HCT116 (cell line): ENCODE measurements at regions not wholly inside any gene's neighbourhood (a gene's known extent, or its start where the extent isn't known, plus 50 kb on each side); places are given as distances from the start of the nearest gene placed in this dataset.

Experiments
- ATAC-seq: fragments of 200-7000 bp; cut with Tn5 transposase; 2 replicates; pipeline ENCODE4 v1.9.1; 2020; ENCODE audit warnings: mild to moderate bottlenecking, moderate library complexity
- BruUV-seq: library from RNA; stranded (reverse); fragments of 400-500 nt; replicated peaks from 2 replicates; lab custom pipeline; 2021; lab: Mats Ljungman, UMichigan
- CTCF ChIA-PET: fragments of 300-600 bp; sonication (Branson Sonifier 250); formaldehyde crosslinking; loops from one replicate; lab custom pipeline; 2021; ENCODE audit warnings: antibody characterized with exemption; lab: Charles Lee
- POLR2A ChIA-PET: fragments of 300-600, 350-600 bp; sonication (Branson Sonifier 250); formaldehyde crosslinking; loops from one replicate; lab custom pipeline; 2021; ENCODE audit warnings: antibody characterized with exemption; lab: Charles Lee
- RAD21 ChIA-PET, 2 experiments: fragments of 300-600 bp; sonication (Branson Sonifier 250); formaldehyde crosslinking; loops; one replicate each; lab custom pipeline; 2023; ENCODE audit warnings: low total read pairs in 2 of 2; ENCODE audit not compliant: uncharacterized antibody in 2 of 2, unreplicated experiment in 2 of 2, low non-redundant PET in 1 of 2; lab: Charles Lee
- DNase-seq: peaks from one replicate; pipeline ENCODE4 v3.0.0-alpha.2; 2010; ENCODE audit warnings: low read depth, low spot score
- H2AFZ ChIP-seq: fragments of 200-600 bp; shearing (Covaris generic), sonication (generic); 2 replicates; pipeline ENCODE4 v1.6.1; 2017; ENCODE audit warnings: low read depth, mixed run types, mixed read lengths, antibody characterized with exemption, low read length; ENCODE audit not compliant: poor library complexity, severe bottlenecking
- H3K27ac ChIP-seq: 2 replicates; pipeline ENCODE4 v1.5.1; 2012; ENCODE audit warnings: low read depth, low read length
- H3K27me3 ChIP-seq: fragments of 200-600 bp; sonication (generic); 2 replicates; pipeline ENCODE4 v1.6.1; 2016; ENCODE audit warnings: mixed run types, low read length, mixed read lengths; ENCODE audit not compliant: insufficient read depth
- H3K36me3 ChIP-seq, 2 experiments: fragments of 200-500 bp in 1 of 2; fragments of 200-600 bp in 1 of 2; sonication (Bioruptor generic) in 1 of 2; sonication (generic) in 1 of 2; 2 replicates each; pipeline versions ENCODE4 v1.5.1 to v1.6.1; 2014 to 2016; ENCODE audit warnings: low read length in 2 of 2, inconsistent platforms in 1 of 2, mixed read lengths in 1 of 2, mixed run types in 1 of 2; ENCODE audit not compliant: insufficient read depth in 2 of 2, control insufficient read depth in 1 of 2
- H3K4me1 ChIP-seq, 2 experiments: fragments of 200-600 bp in 1 of 2; sonication (generic) in 1 of 2; 2 replicates each; pipeline versions ENCODE4 v1.5.1 to v1.6.1; 2012 to 2017; ENCODE audit warnings: low read length in 2 of 2, inconsistent platforms in 1 of 2, mild to moderate bottlenecking in 1 of 2, mixed read lengths in 1 of 2, mixed run types in 1 of 2, moderate library complexity in 1 of 2; ENCODE audit not compliant: insufficient read depth in 2 of 2, control insufficient read depth in 1 of 2
- H3K4me2 ChIP-seq: fragments of 200-600 bp; sonication (generic); 2 replicates; pipeline ENCODE4 v1.6.1; 2017; ENCODE audit warnings: mixed run types, low read length, mixed read lengths
- H3K4me3 ChIP-seq, 2 experiments: fragments of 200-600 bp in 1 of 2; sonication (generic) in 1 of 2; replicated peaks in 1 of 2; 2 replicates each; pipeline ENCODE4 v1.5.1; 2011 to 2016; ENCODE audit warnings: low read length in 2 of 2, control low read depth in 1 of 2, low read depth in 1 of 2, mild to moderate bottlenecking in 1 of 2, mixed read lengths in 1 of 2, mixed run types in 1 of 2
- H3K79me2 ChIP-seq: fragments of 200-600 bp; sonication (generic); 2 replicates; pipeline ENCODE4 v1.6.1; 2017; ENCODE audit warnings: mild to moderate bottlenecking, mixed run types, low read length, moderate library complexity, mixed read lengths; ENCODE audit not compliant: insufficient read depth
- H3K9ac ChIP-seq: fragments of 200-600 bp; sonication (generic); 2 replicates; pipeline ENCODE4 v1.6.1; 2016; ENCODE audit warnings: low read length, mixed read lengths
- H3K9me2 ChIP-seq: fragments of 200-600 bp; sonication (generic), shearing (Covaris generic); 2 replicates; pipeline ENCODE4 v1.6.1; 2017; ENCODE audit warnings: mixed run types, mild to moderate bottlenecking, moderate library complexity; ENCODE audit not compliant: insufficient read depth
- H3K9me3 ChIP-seq, 2 experiments: fragments of 200-500 bp in 1 of 2; fragments of 200-600 bp in 1 of 2; sonication (Bioruptor generic) in 1 of 2; sonication (generic) in 1 of 2; 2 replicates each; pipeline ENCODE4 v1.6.1; 2014 to 2017; ENCODE audit warnings: low read length in 2 of 2, mixed read lengths in 2 of 2, inconsistent platforms in 1 of 2, low read depth in 1 of 2, mild to moderate bottlenecking in 1 of 2, mixed run types in 1 of 2, moderate library complexity in 1 of 2; ENCODE audit not compliant: control insufficient read depth in 1 of 2, insufficient read depth in 1 of 2
- H4K20me1 ChIP-seq: fragments of 200-600 bp; sonication (generic), shearing (Covaris generic); 2 replicates; pipeline ENCODE4 v1.6.1; 2017; ENCODE audit warnings: mixed run types, mild to moderate bottlenecking, moderate library complexity; ENCODE audit not compliant: insufficient read depth
- CBX3 ChIP-seq: IDR thresholded peaks from 2 replicates; pipeline ENCODE4 v1.6.1; 2012; ENCODE audit warnings: low read depth
- CEBPB ChIP-seq: IDR thresholded peaks from 2 replicates; pipeline ENCODE4 v1.6.1; 2012; ENCODE audit warnings: low read depth
- EZH2 ChIP-seq: fragments of 200-600 bp; sonication (generic); IDR thresholded peaks from 2 replicates; pipeline ENCODE4 v1.6.1; 2017; ENCODE audit warnings: antibody characterized with exemption, mixed run types
- EZH2phosphoT487 ChIP-seq: fragments of 200-600 bp; IDR thresholded peaks from 2 replicates; pipeline ENCODE4 v1.6.1; 2018; ENCODE audit warnings: antibody characterized with exemption, borderline replicate concordance
- POLR2A ChIP-seq: IDR thresholded peaks from 2 replicates; pipeline ENCODE4 v1.7.0; 2011; ENCODE audit warnings: borderline replicate concordance; ENCODE audit not compliant: insufficient read depth, insufficient read length; ENCODE audit errors: extremely low read depth
- RAD21 ChIP-seq: IDR thresholded peaks from 2 replicates; pipeline ENCODE4 v1.6.1; 2012; ENCODE audit warnings: low read depth, mild to moderate bottlenecking
- YY1 ChIP-seq: IDR thresholded peaks from 2 replicates; pipeline ENCODE4 v1.6.1; 2011; ENCODE audit warnings: low read length, low read depth, moderate library complexity, mild to moderate bottlenecking; ENCODE audit not compliant: insufficient replicate concordance; ENCODE audit errors: extremely low read depth
- ZBTB33 ChIP-seq: IDR thresholded peaks from 2 replicates; pipeline ENCODE4 v1.6.1; 2011; ENCODE audit warnings: mild to moderate bottlenecking, low read length, moderate library complexity; ENCODE audit not compliant: insufficient replicate concordance; ENCODE audit errors: extremely low read depth
- ZFX ChIP-seq: fragments of 450-650 bp; IDR thresholded peaks from 2 replicates; pipeline ENCODE4 v1.6.1; 2017
- intact Hi-C: fragments of 100-400 bp; cut with micrococcal nuclease; formaldehyde crosslinking; loops from 2 replicates; pipeline ENCODE4 v1.10.0; 2022
- TF ChIP-seq, protein P1 (sequence below), 3 experiments: fragments of 200-600 bp in 1 of 3; sonication (generic) in 1 of 3; IDR thresholded peaks in 2 of 3; conservative IDR thresholded peaks in 1 of 3; 2 replicates each; pipeline ENCODE4 v1.5.1; 2012 to 2017; ENCODE audit warnings: low read depth in 2 of 3, low read length in 2 of 3, antibody characterized with exemption in 1 of 3, borderline replicate concordance in 1 of 3, control low read depth in 1 of 3, mild to moderate bottlenecking in 1 of 3, mixed read lengths in 1 of 3, mixed run types in 1 of 3, moderate library complexity in 1 of 3; ENCODE audit not compliant: insufficient read depth in 1 of 3
- TF ChIP-seq, protein P2 (sequence below): IDR thresholded peaks from 2 replicates; pipeline ENCODE4 v1.6.1; 2012

- no peak for TF ChIP-seq EZH2
- no peak for TF ChIP-seq YY1
- TF ChIP-seq ZFX: no peak
Observed at GRCh38 chr20:1718604-1719384, 61.2 kb upstream of the SIRPG start (continued).

GRCh38 chr20:1712634-1713624, 55.4 kb upstream of the SIRPG start:
- H3K27me3 ChIP-seq: peaks cover 71% of the 10 kb centered on the region
- ATAC-seq: no peak
- CTCF ChIA-PET: no interaction called here

More at GRCh38 chr20:1712634-1713624, 55.4 kb upstream of the SIRPG start:
- BruUV-seq: no TSS peak
- RAD21 ChIA-PET: no interaction called here
- no peak overlapping the region for H3K27ac ChIP-seq
- intact Hi-C loops: no loop called here
- H3K4me3 ChIP-seq: no peak overlapping the region
- no peak for DNase-seq
- H3K9me2 ChIP-seq: no peaks in the 10 kb centered on the region
- H3K79me2 ChIP-seq: no peaks in the 10 kb centered on the region
- H4K20me1 ChIP-seq: no peaks in the 10 kb centered on the region
- H2AFZ ChIP-seq: no peak overlapping the region
- TF ChIP-seq CEBPB: no peak
- TF ChIP-seq ZBTB33: no peak
- no peak for TF ChIP-seq POLR2A
- TF ChIP-seq, protein P1, sequence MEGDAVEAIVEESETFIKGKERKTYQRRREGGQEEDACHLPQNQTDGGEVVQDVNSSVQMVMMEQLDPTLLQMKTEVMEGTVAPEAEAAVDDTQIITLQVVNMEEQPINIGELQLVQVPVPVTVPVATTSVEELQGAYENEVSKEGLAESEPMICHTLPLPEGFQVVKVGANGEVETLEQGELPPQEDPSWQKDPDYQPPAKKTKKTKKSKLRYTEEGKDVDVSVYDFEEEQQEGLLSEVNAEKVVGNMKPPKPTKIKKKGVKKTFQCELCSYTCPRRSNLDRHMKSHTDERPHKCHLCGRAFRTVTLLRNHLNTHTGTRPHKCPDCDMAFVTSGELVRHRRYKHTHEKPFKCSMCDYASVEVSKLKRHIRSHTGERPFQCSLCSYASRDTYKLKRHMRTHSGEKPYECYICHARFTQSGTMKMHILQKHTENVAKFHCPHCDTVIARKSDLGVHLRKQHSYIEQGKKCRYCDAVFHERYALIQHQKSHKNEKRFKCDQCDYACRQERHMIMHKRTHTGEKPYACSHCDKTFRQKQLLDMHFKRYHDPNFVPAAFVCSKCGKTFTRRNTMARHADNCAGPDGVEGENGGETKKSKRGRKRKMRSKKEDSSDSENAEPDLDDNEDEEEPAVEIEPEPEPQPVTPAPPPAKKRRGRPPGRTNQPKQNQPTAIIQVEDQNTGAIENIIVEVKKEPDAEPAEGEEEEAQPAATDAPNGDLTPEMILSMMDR (IDR thresholded peaks at IDR 0.05 in 2 of 3, conservative IDR thresholded peaks at IDR 0.05 in 1 of 3; ENCODE audit: borderline replicate concordance in 1 of 3, insufficient read depth in 1 of 3, low read depth in 2 of 3, low read length in 2 of 3): no peak
- TF ChIP-seq, protein P2, sequence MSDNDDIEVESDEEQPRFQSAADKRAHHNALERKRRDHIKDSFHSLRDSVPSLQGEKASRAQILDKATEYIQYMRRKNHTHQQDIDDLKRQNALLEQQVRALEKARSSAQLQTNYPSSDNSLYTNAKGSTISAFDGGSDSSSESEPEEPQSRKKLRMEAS: no peak
- TF ChIP-seq EZH2phosphoT487: no peak
- no peak for TF ChIP-seq RAD21
- no peak for TF ChIP-seq YY1
- TF ChIP-seq CBX3: no peak
- H3K4me1 ChIP-seq: no peaks in the 10 kb centered on the region
- no peak overlapping the region for H3K9ac ChIP-seq
- POLR2A ChIA-PET: no interaction called here
- no peaks in the 10 kb centered on the region for H3K36me3 ChIP-seq
- no peak overlapping the region for H3K4me2 ChIP-seq
- no peaks in the 10 kb centered on the region for H3K9me3 ChIP-seq
